ENCODE measurements at regions not wholly inside any gene's neighbourhood (a gene's known extent, or its start where the extent isn't known, plus 50 kb on each side); places are given as distances from the start of the nearest gene placed in this dataset.

DNA sequence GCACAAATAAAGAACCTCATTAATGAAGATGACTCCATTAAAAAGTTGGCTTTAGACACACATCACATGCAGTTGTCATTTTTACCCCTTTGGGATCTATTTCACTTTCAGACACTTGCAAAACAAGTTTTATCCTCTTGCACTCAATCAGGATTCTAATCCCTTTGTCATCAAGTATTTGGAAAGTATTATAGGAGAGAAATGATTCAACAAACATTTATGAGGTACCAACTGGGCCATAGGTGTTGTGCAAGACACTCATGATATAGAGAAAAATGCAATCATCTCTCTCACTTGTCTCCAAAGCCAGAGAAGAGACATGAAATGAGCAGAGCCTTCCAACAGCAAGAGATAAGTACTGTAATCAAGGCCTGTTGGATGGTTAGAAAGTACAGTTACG is 327.7 kb downstream of the RMST start:
- Histone ChIP-seq H3K27me3 (ENCODE audit: control insufficient read depth in 2 of 2, insufficient read depth in 2 of 2, low read length in 2 of 2) (no peaks in the 10 kb centered on the region), H3K79me2 (ENCODE audit: control insufficient read depth, insufficient read depth, low read length) (no peaks in the 10 kb centered on the region), H3K9ac (ENCODE audit: insufficient read depth in 1 of 2, low read depth in 2 of 2, low read length in 2 of 2) (no peak overlapping the region), H3K9me1 (ENCODE audit: control insufficient read depth, insufficient read depth, low read length) (no peaks in the 10 kb centered on the region), H3K4me1 (replicated peaks in 1 of 2; ENCODE audit: control insufficient read depth in 2 of 2, insufficient read depth in 2 of 2, low read length in 2 of 2) (no peaks in the 10 kb centered on the region), H4K20me1 (replicated peaks; ENCODE audit: control insufficient read depth, insufficient read depth, low read length) (no peaks in the 10 kb centered on the region), H3K27ac (ENCODE audit: extremely low read depth, low read depth, low read length) (no peak overlapping the region), H3K4me2 (ENCODE audit: insufficient read depth, low read length) (no peak overlapping the region), H3K9me3 (replicated peaks; ENCODE audit: control insufficient read depth, insufficient read depth, low read depth, low read length) (0 out of 2 replicates have a peak, but pooled peaks cover 2% of the 10 kb centered on the region), H3K36me3 (ENCODE audit: control insufficient read depth, insufficient read depth, low read length) (no peaks in the 10 kb centered on the region), H3K4me3 (no peak overlapping the region), H2AFZ (ENCODE audit: low read depth, low read length) (no peak overlapping the region)
- in situ Hi-C loops (cut with MboI), result no loop called here
- 0% methylated on average over 1 of the region's 1 CpG for WGBS (ENCODE audit: insufficient coverage, low coverage, missing lambda C conversion rate)
- no TSS peak for BruUV-seq (replicated peaks)
- no peak for TF ChIP-seq CREBBP (IDR thresholded peaks at IDR 0.05; ENCODE audit: low read depth, low read length)
- ChIA-PET CTCF (ENCODE audit: low intra/inter-chr PET ratio) (no interaction called here), POLR2A (no interaction called here)
- DNase-seq (ENCODE audit: extremely low read depth in 1 of 4, low spot score in 3 of 4) (no peak), FAIRE-seq (no peak), ATAC-seq (no peak)
- intact Hi-C loops (cut with micrococcal nuclease), result no loop called here

DNA sequence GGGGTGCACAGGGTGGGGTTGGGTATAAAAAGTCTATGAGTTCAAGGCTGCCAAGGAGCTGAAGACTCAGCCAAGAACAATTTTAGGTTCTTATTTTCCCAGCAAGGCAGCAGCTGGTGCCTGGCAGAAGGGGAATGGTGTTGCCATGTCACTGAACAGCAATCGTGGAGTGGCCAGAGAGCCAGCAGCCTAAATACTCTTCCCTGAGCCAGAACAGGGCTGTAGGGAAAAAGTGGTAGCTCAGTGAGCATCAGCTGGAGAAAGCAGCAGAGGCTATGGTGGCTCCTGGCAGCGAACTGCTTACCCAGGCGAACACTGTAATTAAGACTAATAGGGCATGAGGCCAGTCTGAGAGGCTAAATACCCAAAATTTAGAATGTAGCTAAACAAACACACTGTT is 334.9 kb downstream of the RMST start:
- Histone ChIP-seq H2AFZ (ENCODE audit: low read depth, low read length) (no peak overlapping the region), H3K9me1 (ENCODE audit: control insufficient read depth, insufficient read depth, low read length) (no peaks in the 10 kb centered on the region), H3K79me2 (ENCODE audit: control insufficient read depth, insufficient read depth, low read length) (no peaks in the 10 kb centered on the region), H3K4me1 (replicated peaks in 1 of 2; ENCODE audit: control insufficient read depth in 2 of 2, insufficient read depth in 2 of 2, low read length in 2 of 2) (no peaks in the 10 kb centered on the region), H3K4me2 (ENCODE audit: insufficient read depth, low read length) (no peak overlapping the region), H3K9ac (ENCODE audit: insufficient read depth in 1 of 2, low read depth in 2 of 2, low read length in 2 of 2) (no peak overlapping the region), H3K4me3 (no peak overlapping the region), H3K27me3 (ENCODE audit: control insufficient read depth in 2 of 2, insufficient read depth in 2 of 2, low read length in 2 of 2) (no peaks in the 10 kb centered on the region), H3K36me3 (ENCODE audit: control insufficient read depth, insufficient read depth, low read length) (no peaks in the 10 kb centered on the region), H3K27ac (ENCODE audit: extremely low read depth, low read depth, low read length) (no peak overlapping the region), H4K20me1 (replicated peaks; ENCODE audit: control insufficient read depth, insufficient read depth, low read length) (no peaks in the 10 kb centered on the region), H3K9me3 (replicated peaks; ENCODE audit: control insufficient read depth, insufficient read depth, low read depth, low read length) (0 out of 2 replicates have a peak, but pooled peaks cover 2% of the 10 kb centered on the region)
- WGBS (ENCODE audit: insufficient coverage, low coverage, missing lambda C conversion rate), result 0% methylated on average over 3 of the region's 3 CpGs
- FAIRE-seq (no peak), ATAC-seq (no peak), DNase-seq (ENCODE audit: extremely low read depth in 1 of 4, low spot score in 3 of 4) (no peak)
- BruUV-seq (replicated peaks), result no TSS peak
- intact Hi-C loops (cut with micrococcal nuclease) (no loop called here), in situ Hi-C loops (cut with MboI) (no loop called here)
- POLR2A ChIA-PET, result no interaction called here
- CTCF ChIA-PET (ENCODE audit: low intra/inter-chr PET ratio), result no interaction called here
- TF ChIP-seq, protein P1, sequence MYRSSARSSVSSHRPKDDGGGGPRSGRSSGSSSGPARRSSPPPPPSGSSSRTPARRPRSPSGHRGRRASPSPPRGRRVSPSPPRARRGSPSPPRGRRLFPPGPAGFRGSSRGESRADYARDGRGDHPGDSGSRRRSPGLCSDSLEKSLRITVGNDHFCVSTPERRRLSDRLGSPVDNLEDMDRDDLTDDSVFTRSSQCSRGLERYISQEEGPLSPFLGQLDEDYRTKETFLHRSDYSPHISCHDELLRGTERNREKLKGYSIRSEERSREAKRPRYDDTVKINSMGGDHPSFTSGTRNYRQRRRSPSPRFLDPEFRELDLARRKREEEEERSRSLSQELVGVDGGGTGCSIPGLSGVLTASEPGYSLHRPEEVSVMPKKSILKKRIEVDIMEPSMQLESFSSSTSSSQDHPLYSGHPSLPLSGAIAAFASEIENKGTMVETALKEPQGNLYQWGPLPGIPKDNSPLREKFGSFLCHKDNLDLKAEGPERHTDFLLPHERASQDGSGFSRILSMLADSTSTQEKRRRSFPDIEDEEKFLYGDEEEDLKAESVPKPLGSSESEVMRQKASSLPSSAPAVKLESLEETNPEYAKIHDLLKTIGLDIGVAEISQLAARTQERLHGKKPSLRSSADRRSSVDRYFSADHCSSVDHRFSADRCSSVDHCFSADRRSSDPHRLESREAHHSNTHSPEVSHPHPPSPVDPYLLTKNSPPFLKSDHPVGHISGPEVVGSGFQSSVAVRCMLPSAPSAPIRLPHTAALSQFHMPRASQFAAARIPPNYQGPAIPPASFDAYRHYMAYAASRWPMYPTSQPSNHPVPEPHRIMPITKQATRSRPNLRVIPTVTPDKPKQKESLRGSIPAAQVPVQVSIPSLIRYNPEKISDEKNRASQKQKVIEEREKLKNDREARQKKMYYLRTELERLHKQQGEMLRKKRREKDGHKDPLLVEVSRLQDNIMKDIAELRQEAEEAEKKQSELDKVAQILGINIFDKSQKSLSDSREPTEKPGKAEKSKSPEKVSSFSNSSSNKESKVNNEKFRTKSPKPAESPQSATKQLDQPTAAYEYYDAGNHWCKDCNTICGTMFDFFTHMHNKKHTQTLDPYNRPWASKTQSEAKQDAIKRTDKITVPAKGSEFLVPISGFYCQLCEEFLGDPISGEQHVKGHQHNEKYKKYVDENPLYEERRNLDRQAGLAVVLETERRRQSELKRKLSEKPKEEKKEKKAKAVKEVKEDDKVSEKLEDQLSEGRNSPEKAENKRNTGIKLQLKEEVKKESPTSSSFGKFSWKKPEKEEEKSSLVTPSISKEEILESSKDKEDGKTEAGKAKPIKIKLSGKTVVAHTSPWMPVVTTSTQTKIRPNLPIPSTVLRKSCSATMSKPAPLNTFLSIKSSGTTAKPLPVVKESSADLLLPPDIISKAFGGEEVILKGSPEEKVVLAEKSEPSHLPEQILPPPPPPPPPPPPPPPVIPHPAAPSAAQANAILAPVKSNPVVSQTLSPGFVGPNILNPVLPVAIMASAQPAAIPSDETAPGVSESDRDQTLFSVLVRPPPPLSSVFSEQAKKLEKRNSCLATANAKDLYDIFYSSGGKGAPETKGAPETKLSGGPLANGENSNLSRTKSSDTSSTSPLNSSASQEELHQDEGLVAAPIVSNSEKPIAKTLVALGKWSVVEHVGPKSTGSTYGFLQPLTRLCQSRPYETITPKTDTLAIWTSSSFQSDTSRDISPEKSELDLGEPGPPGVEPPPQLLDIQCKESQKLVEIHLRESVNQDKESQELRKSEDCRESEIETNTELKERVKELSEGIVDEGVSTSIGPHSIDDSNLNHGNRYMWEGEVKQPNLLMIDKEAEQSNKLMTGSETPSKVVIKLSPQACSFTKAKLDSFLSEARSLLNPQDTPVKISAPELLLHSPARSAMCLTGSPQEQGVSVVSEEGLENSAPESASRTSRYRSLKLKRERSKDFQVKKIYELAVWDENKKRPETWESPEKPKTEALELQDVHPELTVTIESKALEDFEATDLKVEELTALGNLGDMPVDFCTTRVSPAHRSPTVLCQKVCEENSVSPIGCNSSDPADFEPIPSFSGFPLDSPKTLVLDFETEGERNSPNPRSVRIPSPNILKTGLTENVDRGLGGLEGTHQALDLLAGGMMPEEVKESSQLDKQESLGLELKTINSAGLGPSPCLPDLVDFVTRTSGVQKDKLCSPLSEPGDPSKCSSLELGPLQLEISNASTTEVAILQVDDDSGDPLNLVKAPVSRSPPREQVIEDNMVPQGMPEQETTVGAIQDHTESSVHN (IDR thresholded peaks at IDR 0.05; ENCODE audit: borderline replicate concordance in 1 of 2, low read depth in 1 of 2), result no peak
- TF ChIP-seq, protein P2, sequence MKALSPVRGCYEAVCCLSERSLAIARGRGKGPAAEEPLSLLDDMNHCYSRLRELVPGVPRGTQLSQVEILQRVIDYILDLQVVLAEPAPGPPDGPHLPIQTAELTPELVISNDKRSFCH (CRISPR knock-in tag; IDR thresholded peaks at IDR 0.05), result no peak
- TF ChIP-seq, protein P2 (tag; IDR thresholded peaks at IDR 0.05), result no peak
- TF ChIP-seq, protein P3, sequence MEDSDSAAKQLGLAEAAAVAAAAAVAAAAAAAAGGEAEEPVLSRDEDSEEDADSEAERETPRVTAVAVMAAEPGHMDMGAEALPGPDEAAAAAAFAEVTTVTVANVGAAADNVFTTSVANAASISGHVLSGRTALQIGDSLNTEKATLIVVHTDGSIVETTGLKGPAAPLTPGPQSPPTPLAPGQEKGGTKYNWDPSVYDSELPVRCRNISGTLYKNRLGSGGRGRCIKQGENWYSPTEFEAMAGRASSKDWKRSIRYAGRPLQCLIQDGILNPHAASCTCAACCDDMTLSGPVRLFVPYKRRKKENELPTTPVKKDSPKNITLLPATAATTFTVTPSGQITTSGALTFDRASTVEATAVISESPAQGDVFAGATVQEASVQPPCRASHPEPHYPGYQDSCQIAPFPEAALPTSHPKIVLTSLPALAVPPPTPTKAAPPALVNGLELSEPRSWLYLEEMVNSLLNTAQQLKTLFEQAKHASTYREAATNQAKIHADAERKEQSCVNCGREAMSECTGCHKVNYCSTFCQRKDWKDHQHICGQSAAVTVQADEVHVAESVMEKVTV (CRISPR knock-in tag; IDR thresholded peaks at IDR 0.05), result no peak
- TF ChIP-seq TRIM28 (IDR thresholded peaks at IDR 0.05), result no peak

All from K562 (cell line).